ENCODE measurements at regions not wholly inside any gene's neighbourhood (a gene's known extent, or its start where the extent isn't known, plus 50 kb on each side); places are given as distances from the start of the nearest gene placed in this dataset.
"Not testable (repeated sequence)": the region's sequence is repeated elsewhere in the genome, so short reads cannot be mapped to it uniquely, and the experiment has no call there.

- Histone ChIP-seq H3K9me2 (replicated peaks; ENCODE audit: insufficient read depth, low read length) (no peaks in the 10 kb centered on the region), H3F3A (ENCODE audit: insufficient read depth, low read length) (no peaks in the 10 kb centered on the region), H2AFZ (ENCODE audit: low read length) (no peak overlapping the region), H3K4me3 (ENCODE audit: low read length) (no peak overlapping the region), H3K27me3 (replicated peaks; ENCODE audit: insufficient read depth, low read length) (no peaks in the 10 kb centered on the region), H4K20me1 (ENCODE audit: insufficient read depth, low read length) (no peaks in the 10 kb centered on the region), H3K27ac (ENCODE audit: low read length) (no peak overlapping the region), H3K9me3 (replicated peaks; ENCODE audit: insufficient read depth, low read length) (no peaks in the 10 kb centered on the region), H3K79me2 (ENCODE audit: low read length) (no peaks in the 10 kb centered on the region), H3K36me3 (replicated peaks; ENCODE audit: insufficient read depth, low read length) (no peaks in the 10 kb centered on the region), H3K4me2 (ENCODE audit: low read depth, low read length) (no peak overlapping the region), H3K9ac (ENCODE audit: low read length) (no peak overlapping the region), H3K4me1 (ENCODE audit: low read length) (no peaks in the 10 kb centered on the region)
- no peak for DNase-seq
- TF ChIP-seq CTCF (IDR thresholded peaks at IDR 0.05; ENCODE audit: low read length) (no peak), EZH2 (optimal IDR thresholded peaks at IDR 0.05; ENCODE audit: low read depth, low read length) (no peak), EZH2phosphoT487 (IDR thresholded peaks at IDR 0.05; ENCODE audit: low read length) (no peak)
These were observed 930.7 kb upstream of the HS3ST1 start for GRCh38 chr4:12359420-12359819.

- H2AFZ ChIP-seq (ENCODE audit: low read length); H3F3A ChIP-seq (ENCODE audit: insufficient read depth, low read length); H3K4me1 ChIP-seq (ENCODE audit: low read length); H4K20me1 ChIP-seq (ENCODE audit: insufficient read depth, low read length); H3K9me3 ChIP-seq (replicated peaks; ENCODE audit: insufficient read depth, low read length); H3K4me2 ChIP-seq (ENCODE audit: low read depth, low read length); DNase-seq; H3K27me3 ChIP-seq (replicated peaks; ENCODE audit: insufficient read depth, low read length); H3K36me3 ChIP-seq (replicated peaks; ENCODE audit: insufficient read depth, low read length); H3K27ac ChIP-seq (ENCODE audit: low read length); H3K79me2 ChIP-seq (ENCODE audit: low read length); H3K4me3 ChIP-seq (ENCODE audit: low read length); H3K9ac ChIP-seq (ENCODE audit: low read length); H3K9me2 ChIP-seq (replicated peaks; ENCODE audit: insufficient read depth, low read length): not testable (repeated sequence)
These were observed 904.4 kb upstream of the HS3ST1 start for GRCh38 chr4:12333083-12333482.

GRCh38 chr4:12324965-12325364 lies 896.3 kb upstream of the HS3ST1 start:
- H2AFZ ChIP-seq (ENCODE audit: low read length), result no peak overlapping the region
- no peak overlapping the region for H3K27ac ChIP-seq (ENCODE audit: low read length)
- no peak overlapping the region for H3K4me2 ChIP-seq (ENCODE audit: low read depth, low read length)
- no peaks in the 10 kb centered on the region for H3K79me2 ChIP-seq (ENCODE audit: low read length)
- no peak overlapping the region for H3K9ac ChIP-seq (ENCODE audit: low read length)
- no peaks in the 10 kb centered on the region for H3F3A ChIP-seq (ENCODE audit: insufficient read depth, low read length)
- H3K36me3 ChIP-seq (replicated peaks; ENCODE audit: insufficient read depth, low read length), result no peaks in the 10 kb centered on the region
- no peak overlapping the region for H3K4me3 ChIP-seq (ENCODE audit: low read length)
- no peaks in the 10 kb centered on the region for H3K9me2 ChIP-seq (replicated peaks; ENCODE audit: insufficient read depth, low read length)
- H3K9me3 ChIP-seq (replicated peaks; ENCODE audit: insufficient read depth, low read length), result no peaks in the 10 kb centered on the region
- TF ChIP-seq EZH2 (optimal IDR thresholded peaks at IDR 0.05; ENCODE audit: low read depth, low read length) (no peak), CTCF (IDR thresholded peaks at IDR 0.05; ENCODE audit: low read length) (no peak), EZH2phosphoT487 (IDR thresholded peaks at IDR 0.05; ENCODE audit: low read length) (no peak)
- H4K20me1 ChIP-seq (ENCODE audit: insufficient read depth, low read length), result no peaks in the 10 kb centered on the region
- no peak for DNase-seq
- no peaks in the 10 kb centered on the region for H3K27me3 ChIP-seq (replicated peaks; ENCODE audit: insufficient read depth, low read length)
- H3K4me1 ChIP-seq (ENCODE audit: low read length), result no peaks in the 10 kb centered on the region

- Histone ChIP-seq H3K9ac (ENCODE audit: low read length) (no peak overlapping the region), H3F3A (ENCODE audit: insufficient read depth, low read length) (no peaks in the 10 kb centered on the region), H3K36me3 (replicated peaks; ENCODE audit: insufficient read depth, low read length) (no peaks in the 10 kb centered on the region), H3K4me1 (ENCODE audit: low read length) (no peaks in the 10 kb centered on the region), H2AFZ (ENCODE audit: low read length) (no peak overlapping the region), H3K79me2 (ENCODE audit: low read length) (no peaks in the 10 kb centered on the region), H3K4me2 (ENCODE audit: low read depth, low read length) (no peak overlapping the region), H3K27ac (ENCODE audit: low read length) (no peak overlapping the region), H3K9me3 (replicated peaks; ENCODE audit: insufficient read depth, low read length) (no peaks in the 10 kb centered on the region), H4K20me1 (ENCODE audit: insufficient read depth, low read length) (no peaks in the 10 kb centered on the region), H3K27me3 (replicated peaks; ENCODE audit: insufficient read depth, low read length) (no peaks in the 10 kb centered on the region), H3K9me2 (replicated peaks; ENCODE audit: insufficient read depth, low read length) (no peaks in the 10 kb centered on the region), H3K4me3 (ENCODE audit: low read length) (no peak overlapping the region)
- no peak for DNase-seq
- no peak for TF ChIP-seq CTCF (IDR thresholded peaks at IDR 0.05; ENCODE audit: low read length)
- no peak for TF ChIP-seq EZH2phosphoT487 (IDR thresholded peaks at IDR 0.05; ENCODE audit: low read length)
- TF ChIP-seq EZH2 (optimal IDR thresholded peaks at IDR 0.05; ENCODE audit: low read depth, low read length), result no peak
These were observed 891.1 kb upstream of the HS3ST1 start for GRCh38 chr4:12319765-12320164.
